Thoracic aorta (tissue), 2 donors: ENCODE measurements at regions not wholly inside any gene's neighbourhood (a gene's known extent, or its start where the extent isn't known, plus 50 kb on each side); places are given as distances from the start of the nearest gene placed in this dataset.

Experiments used
- ATAC-seq: fragments of 150-250 bp; one replicate; pipeline ENCODE4 v1.8.0; 2017; ENCODE audit warnings: low read depth; ENCODE audit not compliant: insufficient number of reproducible peaks, low FRiP score
- DNase-seq: peaks from one replicate; pipeline ENCODE4 v3.0.0-alpha.2; 2020; ENCODE audit warnings: low spot score
- H3K27ac ChIP-seq, 2 donors: fragments of 200-600 bp; sonication (generic); 1 replicate in 1 of 2; 2 replicates in 1 of 2; pipeline ENCODE4 v1.5.1; 2016; ENCODE audit warnings: mild to moderate bottlenecking in 2 of 2, moderate library complexity in 2 of 2
- H3K27me3 ChIP-seq: fragments of 200-600 bp; sonication (generic); replicated peaks from 2 replicates; pipeline ENCODE4 v1.6.0; 2016; ENCODE audit warnings: mild to moderate bottlenecking; ENCODE audit not compliant: insufficient read depth
- H3K36me3 ChIP-seq: fragments of 200-600 bp; sonication (generic); one replicate; pipeline ENCODE4 v1.5.1; 2016
- H3K4me1 ChIP-seq, 2 donors: fragments of 200-600 bp; sonication (generic); 1 replicate in 1 of 2; 2 replicates in 1 of 2; pipeline versions ENCODE4 v1.5.1 to v1.6.0; 2016; ENCODE audit warnings: low read depth in 2 of 2, mild to moderate bottlenecking in 1 of 2; ENCODE audit not compliant: control insufficient read depth in 1 of 2
- H3K4me3 ChIP-seq: fragments of 200-600 bp; sonication (generic); 2 replicates; pipeline ENCODE4 v1.5.1; 2016; ENCODE audit warnings: mild to moderate bottlenecking
- H3K9me3 ChIP-seq: fragments of 200-600 bp; sonication (generic); 2 replicates; pipeline ENCODE4 v1.5.1; 2016
- CTCF ChIP-seq: fragments of 200-600 bp; sonication (generic); IDR thresholded peaks from one replicate; pipeline ENCODE4 v1.5.1; 2019; ENCODE audit warnings: antibody characterized with exemption

- TF ChIP-seq CTCF = no peak
Observed at GRCh38 chr6:120039664-120040063, 690.1 kb upstream of the MAN1A1 start.

GRCh38 chr6:120031837-120032236, 682.3 kb upstream of the MAN1A1 start:
- no peak for ATAC-seq
- Histone ChIP-seq H3K27me3 (no peaks in the 10 kb centered on the region), H3K9me3 (no peaks in the 10 kb centered on the region), H3K36me3 (no peaks in the 10 kb centered on the region), H3K4me3 (no peak overlapping the region), H3K4me1 (no peaks in the 10 kb centered on the region), H3K27ac (no peak overlapping the region)
- TF ChIP-seq CTCF = no peak
- no peak for DNase-seq

More at GRCh38 chr6:120039664-120040063, 690.1 kb upstream of the MAN1A1 start:
- Histone ChIP-seq H3K4me1 (no peaks in the 10 kb centered on the region), H3K4me3 (no peak overlapping the region), H3K27ac (no peak overlapping the region), H3K36me3 (no peaks in the 10 kb centered on the region), H3K9me3 (no peaks in the 10 kb centered on the region), H3K27me3 (no peaks in the 10 kb centered on the region)
- no peak for DNase-seq
- ATAC-seq = no peak

- no peak overlapping the region for H3K27ac ChIP-seq
- H3K36me3 ChIP-seq = no peaks in the 10 kb centered on the region
- no peaks in the 10 kb centered on the region for H3K9me3 ChIP-seq
- DNase-seq = no peak
- no peak for TF ChIP-seq CTCF
- no peaks in the 10 kb centered on the region for H3K27me3 ChIP-seq
- no peaks in the 10 kb centered on the region for H3K4me1 ChIP-seq
- H3K4me3 ChIP-seq = no peak overlapping the region
- no peak for ATAC-seq
Observed at GRCh38 chr6:120026791-120027190, 677.2 kb upstream of the MAN1A1 start.

- ATAC-seq = no peak
- Histone ChIP-seq H3K4me1 (no peaks in the 10 kb centered on the region), H3K36me3 (no peaks in the 10 kb centered on the region), H3K9me3 (no peaks in the 10 kb centered on the region), H3K27ac (no peak overlapping the region), H3K4me3 (no peak overlapping the region), H3K27me3 (no peaks in the 10 kb centered on the region)
- no peak for TF ChIP-seq CTCF
- no peak for DNase-seq
Observed at GRCh38 chr6:120010075-120010474, 660.5 kb upstream of the MAN1A1 start.

GRCh38 chr6:120005292-120005976, 655.9 kb upstream of the MAN1A1 start:
- no peak for TF ChIP-seq CTCF
- Histone ChIP-seq H3K4me3 (no peak overlapping the region), H3K36me3 (no peaks in the 10 kb centered on the region), H3K4me1 (no peaks in the 10 kb centered on the region), H3K9me3 (no peaks in the 10 kb centered on the region), H3K27ac (no peak overlapping the region), H3K27me3 (no peaks in the 10 kb centered on the region)
- DNase-seq (no peak), ATAC-seq (no peak)
